ENCODE measurements at regions not wholly inside any gene's neighbourhood (a gene's known extent, or its start where the extent isn't known, plus 50 kb on each side); places are given as distances from the start of the nearest gene placed in this dataset.
"Not testable (repeated sequence)": the region's sequence is repeated elsewhere in the genome, so short reads cannot be mapped to it uniquely, and the experiment has no call there.

GRCh38 chr3:13233487-13234485 lies 160.6 kb upstream of the IQSEC1 start:
- H3K4me3 ChIP-seq (ENCODE audit: low read depth, low read length), result no peak overlapping the region
- no peak for TF ChIP-seq CTCF (IDR thresholded peaks at IDR 0.05; ENCODE audit: control insufficient read depth, extremely low read depth, insufficient read depth)
- no peak for DNase-seq (ENCODE audit: low read depth)

GRCh38 chr3:13231781-13232666 lies 158.8 kb upstream of the IQSEC1 start:
- no peak for TF ChIP-seq CTCF (IDR thresholded peaks at IDR 0.05; ENCODE audit: control insufficient read depth, extremely low read depth, insufficient read depth)
- no peak overlapping the region for H3K4me3 ChIP-seq (ENCODE audit: low read depth, low read length)
- DNase-seq (ENCODE audit: low read depth), result no peak

GRCh38 chr3:13229273-13229949 lies 156.2 kb upstream of the IQSEC1 start:
- no peak overlapping the region for H3K4me3 ChIP-seq (ENCODE audit: low read depth, low read length)
- peak; percentile 72 for TF ChIP-seq CTCF (IDR thresholded peaks at IDR 0.05; ENCODE audit: control insufficient read depth, extremely low read depth, insufficient read depth)
- peak; percentile 41 for DNase-seq (ENCODE audit: low read depth)

GRCh38 chr3:13228584-13228983 lies 155.4 kb upstream of the IQSEC1 start:
- DNase-seq (ENCODE audit: low read depth), result no peak
- no peak overlapping the region for H3K4me3 ChIP-seq (ENCODE audit: low read depth, low read length)
- TF ChIP-seq CTCF (IDR thresholded peaks at IDR 0.05; ENCODE audit: control insufficient read depth, extremely low read depth, insufficient read depth), result no peak

- not testable (repeated sequence) for DNase-seq (ENCODE audit: low read depth); H3K4me3 ChIP-seq (ENCODE audit: low read depth, low read length)
Measured at GRCh38 chr3:13228169-13228568, 154.9 kb upstream of the IQSEC1 start.

- DNase-seq (ENCODE audit: low read depth), result no peak
- no peak overlapping the region for H3K4me3 ChIP-seq (ENCODE audit: low read depth, low read length)
- no peak for TF ChIP-seq CTCF (IDR thresholded peaks at IDR 0.05; ENCODE audit: control insufficient read depth, extremely low read depth, insufficient read depth)
Measured at GRCh38 chr3:13227315-13228165, 154.3 kb upstream of the IQSEC1 start.
